Gastroesophageal sphincter (tissue), 3 donors: ENCODE measurements at regions not wholly inside any gene's neighbourhood (a gene's known extent, or its start where the extent isn't known, plus 50 kb on each side); places are given as distances from the start of the nearest gene placed in this dataset.

Source experiments
- CTCF ChIP-seq, 4 experiments: fragments of 200-600 bp in 2 of 4; fragments of 450-650 bp in 2 of 4; sonication (generic) in 1 of 4; IDR thresholded peaks; one replicate each; pipeline ENCODE4 v1.5.1; 2017 to 2019; ENCODE audit warnings: antibody characterized with exemption in 4 of 4, mild to moderate bottlenecking in 2 of 4, moderate library complexity in 2 of 4
- EP300 ChIP-seq: sonication (generic); formaldehyde crosslinking; IDR thresholded peaks from one replicate; pipeline ENCODE4 v1.6.1; 2017; ENCODE audit warnings: antibody characterized with exemption, mild to moderate bottlenecking
- POLR2A ChIP-seq, 2 donors: fragments of 450-650 bp; IDR thresholded peaks; one replicate each; pipeline ENCODE4 v1.6.1; 2017; ENCODE audit warnings: antibody characterized with exemption in 2 of 2, mild to moderate bottlenecking in 2 of 2, moderate library complexity in 1 of 2
- POLR2AphosphoS5 ChIP-seq: sonication (generic); formaldehyde crosslinking; IDR thresholded peaks from one replicate; pipeline ENCODE4 v1.6.1; 2017; ENCODE audit warnings: antibody characterized with exemption

- TF ChIP-seq POLR2A (IDR thresholded peaks at IDR 0.05) (no peak), CTCF (IDR thresholded peaks at IDR 0.05) (no peak), POLR2AphosphoS5 (no peak), EP300 (no peak)
Observed at GRCh38 chr1:193415256-193415655, 228.8 kb upstream of the B3GALT2 start.
